ENCODE measurements at regions not wholly inside any gene's neighbourhood (a gene's known extent, or its start where the extent isn't known, plus 50 kb on each side); places are given as distances from the start of the nearest gene placed in this dataset.
A peak's percentile ranks its signal among the peaks of the same experiment; 100 is the strongest.
"Not testable (repeated sequence)": the region's sequence is repeated elsewhere in the genome, so short reads cannot be mapped to it uniquely, and the experiment has no call there.

- FAIRE-seq: no peak
Measured at GRCh38 chr3:177340243-177340830, 143.1 kb upstream of the TBL1XR1 start.

GRCh38 chr3:177341736-177342419 is 144.6 kb upstream of the TBL1XR1 start:
- FAIRE-seq: no peak

- no peak for FAIRE-seq
Measured at GRCh38 chr3:177343122-177343625, 145.9 kb upstream of the TBL1XR1 start.

GRCh38 chr3:177345049-177345972 is 148.0 kb upstream of the TBL1XR1 start:
- no peak for FAIRE-seq

GRCh38 chr3:177345973-177346503 is 148.8 kb upstream of the TBL1XR1 start:
- no peak for FAIRE-seq

GRCh38 chr3:177346878-177347277 is 149.6 kb upstream of the TBL1XR1 start:
- FAIRE-seq: no peak

GRCh38 chr3:177347611-177348010 is 150.3 kb upstream of the TBL1XR1 start:
- no peak for FAIRE-seq

GRCh38 chr3:177348974-177349373 is 151.7 kb upstream of the TBL1XR1 start:
- FAIRE-seq: no peak

- FAIRE-seq: no peak
Measured at GRCh38 chr3:177349384-177349783, 152.1 kb upstream of the TBL1XR1 start.

GRCh38 chr3:177350121-177350520 is 152.8 kb upstream of the TBL1XR1 start:
- FAIRE-seq: no peak

- FAIRE-seq: no peak
Measured at GRCh38 chr3:177351206-177351605, 153.9 kb upstream of the TBL1XR1 start.

GRCh38 chr3:177351757-177352158 is 154.5 kb upstream of the TBL1XR1 start:
- no peak for FAIRE-seq

GRCh38 chr3:177352424-177352823 is 155.1 kb upstream of the TBL1XR1 start:
- no peak for FAIRE-seq

GRCh38 chr3:177353140-177353539 is 155.9 kb upstream of the TBL1XR1 start:
- FAIRE-seq: no peak

- not testable (repeated sequence) for FAIRE-seq
Measured at GRCh38 chr3:177353879-177354278, 156.6 kb upstream of the TBL1XR1 start.

GRCh38 chr3:177354466-177354865 is 157.2 kb upstream of the TBL1XR1 start:
- FAIRE-seq: no peak

- FAIRE-seq: no peak
Measured at GRCh38 chr3:177356113-177356512, 158.8 kb upstream of the TBL1XR1 start.

GRCh38 chr3:177356952-177357351 is 159.7 kb upstream of the TBL1XR1 start:
- FAIRE-seq: no peak

GRCh38 chr3:177357352-177358090 is 160.2 kb upstream of the TBL1XR1 start:
- no peak for FAIRE-seq

- peak; percentile 95 for FAIRE-seq
Measured at GRCh38 chr3:177358091-177358976, 161.1 kb upstream of the TBL1XR1 start.

GRCh38 chr3:177358977-177359592 is 161.8 kb upstream of the TBL1XR1 start:
- no peak for FAIRE-seq

All from A204.1 (cell line).